ENCODE measurements at regions not wholly inside any gene's neighbourhood (a gene's known extent, or its start where the extent isn't known, plus 50 kb on each side); places are given as distances from the start of the nearest gene placed in this dataset.

DNA sequence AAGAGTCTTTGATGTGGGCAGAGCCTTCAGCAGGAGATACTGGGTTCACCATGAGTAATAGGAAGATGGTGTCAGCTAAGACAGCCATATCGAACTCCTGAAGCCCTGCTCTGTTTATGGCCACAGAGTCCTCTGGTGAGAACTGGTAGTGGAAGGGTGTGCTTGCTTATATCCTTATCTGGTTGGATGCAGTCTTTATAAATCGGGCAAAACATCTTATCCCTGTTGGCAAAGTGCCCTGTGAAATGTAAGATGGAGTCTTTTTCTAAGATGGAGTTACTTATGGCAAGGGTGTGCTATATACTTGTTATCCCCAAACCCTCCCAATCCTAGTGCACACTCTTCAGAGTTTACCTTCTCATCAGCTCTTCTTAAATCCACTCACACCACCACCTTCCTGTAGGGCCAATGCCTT, 190.8 kb upstream of the PARD3B start (continued):
- TF ChIP-seq, protein P1, sequence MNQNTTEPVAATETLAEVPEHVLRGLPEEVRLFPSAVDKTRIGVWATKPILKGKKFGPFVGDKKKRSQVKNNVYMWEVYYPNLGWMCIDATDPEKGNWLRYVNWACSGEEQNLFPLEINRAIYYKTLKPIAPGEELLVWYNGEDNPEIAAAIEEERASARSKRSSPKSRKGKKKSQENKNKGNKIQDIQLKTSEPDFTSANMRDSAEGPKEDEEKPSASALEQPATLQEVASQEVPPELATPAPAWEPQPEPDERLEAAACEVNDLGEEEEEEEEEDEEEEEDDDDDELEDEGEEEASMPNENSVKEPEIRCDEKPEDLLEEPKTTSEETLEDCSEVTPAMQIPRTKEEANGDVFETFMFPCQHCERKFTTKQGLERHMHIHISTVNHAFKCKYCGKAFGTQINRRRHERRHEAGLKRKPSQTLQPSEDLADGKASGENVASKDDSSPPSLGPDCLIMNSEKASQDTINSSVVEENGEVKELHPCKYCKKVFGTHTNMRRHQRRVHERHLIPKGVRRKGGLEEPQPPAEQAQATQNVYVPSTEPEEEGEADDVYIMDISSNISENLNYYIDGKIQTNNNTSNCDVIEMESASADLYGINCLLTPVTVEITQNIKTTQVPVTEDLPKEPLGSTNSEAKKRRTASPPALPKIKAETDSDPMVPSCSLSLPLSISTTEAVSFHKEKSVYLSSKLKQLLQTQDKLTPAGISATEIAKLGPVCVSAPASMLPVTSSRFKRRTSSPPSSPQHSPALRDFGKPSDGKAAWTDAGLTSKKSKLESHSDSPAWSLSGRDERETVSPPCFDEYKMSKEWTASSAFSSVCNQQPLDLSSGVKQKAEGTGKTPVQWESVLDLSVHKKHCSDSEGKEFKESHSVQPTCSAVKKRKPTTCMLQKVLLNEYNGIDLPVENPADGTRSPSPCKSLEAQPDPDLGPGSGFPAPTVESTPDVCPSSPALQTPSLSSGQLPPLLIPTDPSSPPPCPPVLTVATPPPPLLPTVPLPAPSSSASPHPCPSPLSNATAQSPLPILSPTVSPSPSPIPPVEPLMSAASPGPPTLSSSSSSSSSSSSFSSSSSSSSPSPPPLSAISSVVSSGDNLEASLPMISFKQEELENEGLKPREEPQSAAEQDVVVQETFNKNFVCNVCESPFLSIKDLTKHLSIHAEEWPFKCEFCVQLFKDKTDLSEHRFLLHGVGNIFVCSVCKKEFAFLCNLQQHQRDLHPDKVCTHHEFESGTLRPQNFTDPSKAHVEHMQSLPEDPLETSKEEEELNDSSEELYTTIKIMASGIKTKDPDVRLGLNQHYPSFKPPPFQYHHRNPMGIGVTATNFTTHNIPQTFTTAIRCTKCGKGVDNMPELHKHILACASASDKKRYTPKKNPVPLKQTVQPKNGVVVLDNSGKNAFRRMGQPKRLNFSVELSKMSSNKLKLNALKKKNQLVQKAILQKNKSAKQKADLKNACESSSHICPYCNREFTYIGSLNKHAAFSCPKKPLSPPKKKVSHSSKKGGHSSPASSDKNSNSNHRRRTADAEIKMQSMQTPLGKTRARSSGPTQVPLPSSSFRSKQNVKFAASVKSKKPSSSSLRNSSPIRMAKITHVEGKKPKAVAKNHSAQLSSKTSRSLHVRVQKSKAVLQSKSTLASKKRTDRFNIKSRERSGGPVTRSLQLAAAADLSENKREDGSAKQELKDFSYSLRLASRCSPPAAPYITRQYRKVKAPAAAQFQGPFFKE (tag by site-specific recombination; IDR thresholded peaks at IDR 0.05; ENCODE audit: borderline replicate concordance): no peak
- TF ChIP-seq, protein P2, sequence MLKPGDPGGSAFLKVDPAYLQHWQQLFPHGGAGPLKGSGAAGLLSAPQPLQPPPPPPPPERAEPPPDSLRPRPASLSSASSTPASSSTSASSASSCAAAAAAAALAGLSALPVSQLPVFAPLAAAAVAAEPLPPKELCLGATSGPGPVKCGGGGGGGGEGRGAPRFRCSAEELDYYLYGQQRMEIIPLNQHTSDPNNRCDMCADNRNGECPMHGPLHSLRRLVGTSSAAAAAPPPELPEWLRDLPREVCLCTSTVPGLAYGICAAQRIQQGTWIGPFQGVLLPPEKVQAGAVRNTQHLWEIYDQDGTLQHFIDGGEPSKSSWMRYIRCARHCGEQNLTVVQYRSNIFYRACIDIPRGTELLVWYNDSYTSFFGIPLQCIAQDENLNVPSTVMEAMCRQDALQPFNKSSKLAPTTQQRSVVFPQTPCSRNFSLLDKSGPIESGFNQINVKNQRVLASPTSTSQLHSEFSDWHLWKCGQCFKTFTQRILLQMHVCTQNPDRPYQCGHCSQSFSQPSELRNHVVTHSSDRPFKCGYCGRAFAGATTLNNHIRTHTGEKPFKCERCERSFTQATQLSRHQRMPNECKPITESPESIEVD (tag by site-specific recombination; IDR thresholded peaks at IDR 0.05): no peak
- TF ChIP-seq SALL2 (tag by site-specific recombination; IDR thresholded peaks at IDR 0.05; ENCODE audit: borderline replicate concordance) (no peak), BCL11A (tag by site-specific recombination; IDR thresholded peaks at IDR 0.05; ENCODE audit: low read depth) (no peak), ZBTB20 (tag by site-specific recombination; IDR thresholded peaks at IDR 0.05) (no peak)
- TF ChIP-seq, protein P3, sequence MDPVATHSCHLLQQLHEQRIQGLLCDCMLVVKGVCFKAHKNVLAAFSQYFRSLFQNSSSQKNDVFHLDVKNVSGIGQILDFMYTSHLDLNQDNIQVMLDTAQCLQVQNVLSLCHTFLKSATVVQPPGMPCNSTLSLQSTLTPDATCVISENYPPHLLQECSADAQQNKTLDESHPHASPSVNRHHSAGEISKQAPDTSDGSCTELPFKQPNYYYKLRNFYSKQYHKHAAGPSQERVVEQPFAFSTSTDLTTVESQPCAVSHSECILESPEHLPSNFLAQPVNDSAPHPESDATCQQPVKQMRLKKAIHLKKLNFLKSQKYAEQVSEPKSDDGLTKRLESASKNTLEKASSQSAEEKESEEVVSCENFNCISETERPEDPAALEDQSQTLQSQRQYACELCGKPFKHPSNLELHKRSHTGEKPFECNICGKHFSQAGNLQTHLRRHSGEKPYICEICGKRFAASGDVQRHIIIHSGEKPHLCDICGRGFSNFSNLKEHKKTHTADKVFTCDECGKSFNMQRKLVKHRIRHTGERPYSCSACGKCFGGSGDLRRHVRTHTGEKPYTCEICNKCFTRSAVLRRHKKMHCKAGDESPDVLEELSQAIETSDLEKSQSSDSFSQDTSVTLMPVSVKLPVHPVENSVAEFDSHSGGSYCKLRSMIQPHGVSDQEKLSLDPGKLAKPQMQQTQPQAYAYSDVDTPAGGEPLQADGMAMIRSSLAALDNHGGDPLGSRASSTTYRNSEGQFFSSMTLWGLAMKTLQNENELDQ (tag by site-specific recombination; IDR thresholded peaks at IDR 0.05; ENCODE audit: low read depth): no peak
- TF ChIP-seq, protein P4, sequence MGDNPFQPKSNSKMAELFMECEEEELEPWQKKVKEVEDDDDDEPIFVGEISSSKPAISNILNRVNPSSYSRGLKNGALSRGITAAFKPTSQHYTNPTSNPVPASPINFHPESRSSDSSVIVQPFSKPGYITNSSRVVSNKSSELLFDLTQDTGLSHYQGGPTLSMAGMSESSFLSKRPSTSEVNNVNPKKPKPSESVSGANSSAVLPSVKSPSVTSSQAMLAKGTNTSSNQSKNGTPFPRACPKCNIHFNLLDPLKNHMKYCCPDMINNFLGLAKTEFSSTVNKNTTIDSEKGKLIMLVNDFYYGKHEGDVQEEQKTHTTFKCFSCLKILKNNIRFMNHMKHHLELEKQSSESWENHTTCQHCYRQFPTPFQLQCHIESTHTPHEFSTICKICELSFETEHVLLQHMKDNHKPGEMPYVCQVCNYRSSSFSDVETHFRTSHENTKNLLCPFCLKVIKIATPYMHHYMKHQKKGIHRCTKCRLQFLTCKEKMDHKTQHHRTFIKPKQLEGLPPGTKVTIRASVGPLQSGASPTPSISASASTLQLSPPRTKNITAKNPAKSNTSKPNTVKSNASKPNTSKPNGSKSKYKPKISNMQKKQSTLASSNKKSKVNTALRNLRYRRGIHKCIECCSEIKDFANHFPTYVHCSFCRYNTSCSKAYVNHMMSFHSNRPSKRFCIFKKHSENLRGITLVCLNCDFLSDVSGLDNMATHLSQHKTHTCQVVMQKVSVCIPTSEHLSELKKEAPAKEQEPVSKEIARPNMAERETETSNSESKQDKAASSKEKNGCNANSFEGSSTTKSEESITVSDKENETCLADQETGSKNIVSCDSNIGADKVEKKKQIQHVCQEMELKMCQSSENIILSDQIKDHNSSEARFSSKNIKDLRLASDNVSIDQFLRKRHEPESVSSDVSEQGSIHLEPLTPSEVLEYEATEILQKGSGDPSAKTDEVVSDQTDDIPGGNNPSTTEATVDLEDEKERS (tag by site-specific recombination; IDR thresholded peaks at IDR 0.05): no peak
- TF ChIP-seq, protein P5, sequence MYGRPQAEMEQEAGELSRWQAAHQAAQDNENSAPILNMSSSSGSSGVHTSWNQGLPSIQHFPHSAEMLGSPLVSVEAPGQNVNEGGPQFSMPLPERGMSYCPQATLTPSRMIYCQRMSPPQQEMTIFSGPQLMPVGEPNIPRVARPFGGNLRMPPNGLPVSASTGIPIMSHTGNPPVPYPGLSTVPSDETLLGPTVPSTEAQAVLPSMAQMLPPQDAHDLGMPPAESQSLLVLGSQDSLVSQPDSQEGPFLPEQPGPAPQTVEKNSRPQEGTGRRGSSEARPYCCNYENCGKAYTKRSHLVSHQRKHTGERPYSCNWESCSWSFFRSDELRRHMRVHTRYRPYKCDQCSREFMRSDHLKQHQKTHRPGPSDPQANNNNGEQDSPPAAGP (tag by site-specific recombination; IDR thresholded peaks at IDR 0.05): no peak

DNA sequence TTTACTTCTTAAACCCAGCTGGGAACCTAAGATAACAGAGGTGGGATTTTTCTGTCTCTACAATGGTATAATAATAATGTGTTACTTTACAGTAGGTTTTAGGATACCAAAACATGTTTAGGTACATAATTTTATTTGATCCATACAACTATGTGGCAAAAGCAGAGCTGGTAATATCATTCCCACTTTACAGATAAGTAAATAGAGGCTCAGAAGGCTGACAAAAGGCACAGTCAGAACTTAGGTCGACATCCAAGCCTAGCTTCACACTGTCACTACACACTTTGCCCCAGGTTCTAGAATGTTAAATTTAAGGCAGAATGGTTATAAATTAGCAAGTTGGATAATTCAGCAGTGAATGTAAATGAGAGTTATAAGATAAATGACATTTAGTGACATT, 189.6 kb upstream of the PARD3B start:
- Histone ChIP-seq H3K4me1 (ENCODE audit: control insufficient read depth, insufficient read depth, low read length) (no peaks in the 10 kb centered on the region), H3K9me3 (ENCODE audit: control insufficient read depth, insufficient read depth, low read depth, low read length) (no peaks in the 10 kb centered on the region), H3K36me3 (ENCODE audit: control insufficient read depth in 2 of 2, insufficient read depth in 1 of 2, low read length in 2 of 2) (no peaks in the 10 kb centered on the region), H3K27ac (ENCODE audit: extremely low read depth, low read depth, low read length) (no peak overlapping the region), H3K4me3 (ENCODE audit: low read depth, low read length) (no peak overlapping the region)
- ChIA-PET CTCF (interaction anchor here (0.6 to 0.7 kb wide), 2 partner anchors 186 to 208 kb away, joined by 3 read pairs; no protein-coding TSS in a partner anchor), POLR2A (no interaction called here)
- TF ChIP-seq, protein P6, sequence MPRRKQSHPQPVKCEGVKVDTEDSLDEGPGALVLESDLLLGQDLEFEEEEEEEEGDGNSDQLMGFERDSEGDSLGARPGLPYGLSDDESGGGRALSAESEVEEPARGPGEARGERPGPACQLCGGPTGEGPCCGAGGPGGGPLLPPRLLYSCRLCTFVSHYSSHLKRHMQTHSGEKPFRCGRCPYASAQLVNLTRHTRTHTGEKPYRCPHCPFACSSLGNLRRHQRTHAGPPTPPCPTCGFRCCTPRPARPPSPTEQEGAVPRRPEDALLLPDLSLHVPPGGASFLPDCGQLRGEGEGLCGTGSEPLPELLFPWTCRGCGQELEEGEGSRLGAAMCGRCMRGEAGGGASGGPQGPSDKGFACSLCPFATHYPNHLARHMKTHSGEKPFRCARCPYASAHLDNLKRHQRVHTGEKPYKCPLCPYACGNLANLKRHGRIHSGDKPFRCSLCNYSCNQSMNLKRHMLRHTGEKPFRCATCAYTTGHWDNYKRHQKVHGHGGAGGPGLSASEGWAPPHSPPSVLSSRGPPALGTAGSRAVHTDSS (tag by site-specific recombination; IDR thresholded peaks at IDR 0.05): no peak
- no peak for TF ChIP-seq ZNF292 (tag by site-specific recombination; IDR thresholded peaks at IDR 0.05; ENCODE audit: borderline replicate concordance, low read depth)

Data from HEK293 (cell line).